ENCODE measurements at regions not wholly inside any gene's neighbourhood (a gene's known extent, or its start where the extent isn't known, plus 50 kb on each side); places are given as distances from the start of the nearest gene placed in this dataset.
A peak's percentile ranks its signal among the peaks of the same experiment; 100 is the strongest.
"Not testable (repeated sequence)": the region's sequence is repeated elsewhere in the genome, so short reads cannot be mapped to it uniquely, and the experiment has no call there.

DNA sequence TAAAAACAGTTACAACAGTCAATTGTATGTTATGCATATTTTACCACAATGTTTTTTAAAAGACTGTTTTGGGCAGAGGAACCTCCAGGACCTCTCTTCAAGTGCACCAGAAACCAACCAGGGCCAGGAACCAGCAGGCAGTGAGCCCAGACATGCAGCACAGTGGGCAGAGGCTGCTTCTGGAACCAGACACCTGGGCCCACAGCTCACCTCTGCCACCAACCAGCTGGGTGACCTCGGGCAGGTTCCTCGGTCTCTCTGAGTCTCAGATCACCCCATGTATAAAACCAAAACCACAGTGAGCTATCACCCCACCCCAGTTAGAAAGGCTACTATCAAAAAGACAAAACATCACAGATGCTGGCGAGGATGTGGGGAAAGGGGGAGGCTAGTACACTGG is 161.0 kb downstream of the C16orf95 start:
- H3K9ac ChIP-seq (ENCODE audit: insufficient read length, low read depth): no peak overlapping the region
- DNase-seq (ENCODE audit: low read depth, low spot score): no peak
- no peaks in the 10 kb centered on the region for H3K27me3 ChIP-seq (ENCODE audit: insufficient read depth, insufficient read length)
- H3K4me3 ChIP-seq (ENCODE audit: insufficient read length, low read depth): no peak overlapping the region
- no peaks in the 10 kb centered on the region for H3K36me3 ChIP-seq (ENCODE audit: insufficient read depth, insufficient read length, low read length)
- no peaks in the 10 kb centered on the region for H3K9me3 ChIP-seq (ENCODE audit: insufficient read depth, low read length)
- TF ChIP-seq ZNF274 (IDR thresholded peaks at IDR 0.05; ENCODE audit: low read depth, low read length) (no peak), SUZ12 (IDR thresholded peaks at IDR 0.05; ENCODE audit: extremely low read depth, insufficient read depth, insufficient read length) (no peak), YY1 (IDR thresholded peaks at IDR 0.05; ENCODE audit: insufficient read depth, insufficient read length) (no peak)
- H3K4me1 ChIP-seq (ENCODE audit: insufficient read depth, insufficient read length): no peaks in the 10 kb centered on the region

DNA sequence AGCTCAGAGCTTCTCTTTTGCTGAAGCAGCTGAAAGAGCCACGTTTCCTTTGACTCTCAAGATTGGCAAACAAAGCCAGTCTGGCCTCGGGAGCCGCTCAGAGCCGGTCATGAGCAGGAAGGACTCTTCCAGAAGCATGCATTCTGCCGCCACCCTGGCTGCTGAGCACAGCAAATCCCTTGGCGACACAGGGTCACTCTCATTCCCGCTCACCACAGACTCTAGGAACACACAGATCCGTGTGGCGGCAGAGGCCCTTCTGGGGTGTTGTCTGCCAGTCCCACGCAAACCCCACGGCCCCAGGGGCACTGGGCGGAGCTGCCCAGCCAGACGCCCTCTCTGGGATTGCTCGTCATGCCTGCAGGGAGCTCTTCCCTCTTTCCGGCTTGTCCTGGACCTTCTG is 157.0 kb downstream of the C16orf95 start:
- Histone ChIP-seq H3K4me3 (ENCODE audit: insufficient read length, low read depth) (no peak overlapping the region), H3K4me1 (ENCODE audit: insufficient read depth, insufficient read length) (no peaks in the 10 kb centered on the region), H3K9me3 (ENCODE audit: insufficient read depth, low read length) (no peaks in the 10 kb centered on the region), H3K36me3 (ENCODE audit: insufficient read depth, insufficient read length, low read length) (no peaks in the 10 kb centered on the region), H3K9ac (ENCODE audit: insufficient read length, low read depth) (peak overlapping the region; percentile 34), H3K27me3 (ENCODE audit: insufficient read depth, insufficient read length) (no peaks in the 10 kb centered on the region)
- TF ChIP-seq ZNF274 (IDR thresholded peaks at IDR 0.05; ENCODE audit: low read depth, low read length): no peak
- no peak for TF ChIP-seq YY1 (IDR thresholded peaks at IDR 0.05; ENCODE audit: insufficient read depth, insufficient read length)
- TF ChIP-seq SUZ12 (IDR thresholded peaks at IDR 0.05; ENCODE audit: extremely low read depth, insufficient read depth, insufficient read length): no peak
- DNase-seq (ENCODE audit: low read depth, low spot score): no peak

DNA sequence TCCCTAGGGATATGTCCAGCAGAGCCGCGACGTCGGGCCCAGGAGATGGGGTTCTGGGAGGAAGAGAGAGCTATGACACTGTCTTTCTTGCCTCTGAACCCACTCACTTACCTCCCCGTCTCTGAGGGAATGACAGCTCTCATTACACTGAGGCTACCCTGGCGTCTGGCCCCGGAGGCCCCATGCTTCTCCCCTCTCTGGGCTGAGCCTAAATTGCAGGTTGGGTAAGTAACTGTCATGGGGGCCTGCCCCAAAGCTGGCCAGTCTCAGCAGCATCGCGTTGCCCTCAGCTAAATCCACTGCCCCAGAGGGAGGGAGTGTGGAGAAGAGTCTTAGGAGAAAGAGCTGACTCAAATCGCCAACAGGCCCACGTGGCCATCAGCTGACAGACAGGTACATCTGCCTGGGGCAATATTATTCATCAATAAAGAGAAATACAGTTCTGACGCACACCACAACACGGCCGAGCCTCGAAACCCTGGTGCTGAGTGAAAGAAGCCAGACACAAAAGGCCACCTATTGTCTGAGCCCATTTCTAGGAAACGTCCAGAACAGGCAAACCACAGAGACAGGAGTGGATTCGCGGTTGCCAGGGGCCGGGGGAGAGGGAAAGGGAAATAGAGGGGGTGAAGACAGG is 156.4 kb downstream of the C16orf95 start:
- no peak overlapping the region for H3K4me3 ChIP-seq (ENCODE audit: insufficient read length, low read depth)
- TF ChIP-seq ZNF274 (IDR thresholded peaks at IDR 0.05; ENCODE audit: low read depth, low read length) (no peak), YY1 (IDR thresholded peaks at IDR 0.05; ENCODE audit: insufficient read depth, insufficient read length) (no peak), SUZ12 (IDR thresholded peaks at IDR 0.05; ENCODE audit: extremely low read depth, insufficient read depth, insufficient read length) (no peak)
- H3K9me3 ChIP-seq (ENCODE audit: insufficient read depth, low read length): no peaks in the 10 kb centered on the region
- H3K9ac ChIP-seq (ENCODE audit: insufficient read length, low read depth): no peak overlapping the region
- no peaks in the 10 kb centered on the region for H3K27me3 ChIP-seq (ENCODE audit: insufficient read depth, insufficient read length)
- H3K4me1 ChIP-seq (ENCODE audit: insufficient read depth, insufficient read length): no peaks in the 10 kb centered on the region
- no peaks in the 10 kb centered on the region for H3K36me3 ChIP-seq (ENCODE audit: insufficient read depth, insufficient read length, low read length)
- no peak for DNase-seq (ENCODE audit: low read depth, low spot score)

DNA sequence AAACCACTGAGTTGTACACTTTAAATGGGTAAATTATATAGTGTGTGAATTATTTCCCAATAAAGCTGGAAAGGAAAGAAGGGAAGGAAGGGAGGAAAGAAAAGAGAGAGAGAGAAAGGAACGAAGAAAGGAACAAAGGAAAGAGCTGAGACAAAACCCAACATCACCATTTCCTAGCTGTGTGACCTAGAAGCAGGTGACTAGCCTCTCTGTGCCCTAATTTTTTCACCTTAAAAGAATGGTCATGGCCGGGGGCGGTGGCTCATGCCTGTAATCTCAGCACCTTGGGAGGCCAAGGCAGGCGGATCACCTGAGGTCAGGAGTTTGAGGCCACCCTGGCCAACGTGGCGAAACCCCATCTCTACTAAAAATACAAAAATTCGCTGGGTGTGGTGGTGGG is 155.8 kb downstream of the C16orf95 start:
- not testable (repeated sequence) for H3K36me3 ChIP-seq (ENCODE audit: insufficient read depth, insufficient read length, low read length); H3K9me3 ChIP-seq (ENCODE audit: insufficient read depth, low read length); H3K9ac ChIP-seq (ENCODE audit: insufficient read length, low read depth); H3K4me3 ChIP-seq (ENCODE audit: insufficient read length, low read depth); H3K27me3 ChIP-seq (ENCODE audit: insufficient read depth, insufficient read length); DNase-seq (ENCODE audit: low read depth, low spot score); H3K4me1 ChIP-seq (ENCODE audit: insufficient read depth, insufficient read length)

DNA sequence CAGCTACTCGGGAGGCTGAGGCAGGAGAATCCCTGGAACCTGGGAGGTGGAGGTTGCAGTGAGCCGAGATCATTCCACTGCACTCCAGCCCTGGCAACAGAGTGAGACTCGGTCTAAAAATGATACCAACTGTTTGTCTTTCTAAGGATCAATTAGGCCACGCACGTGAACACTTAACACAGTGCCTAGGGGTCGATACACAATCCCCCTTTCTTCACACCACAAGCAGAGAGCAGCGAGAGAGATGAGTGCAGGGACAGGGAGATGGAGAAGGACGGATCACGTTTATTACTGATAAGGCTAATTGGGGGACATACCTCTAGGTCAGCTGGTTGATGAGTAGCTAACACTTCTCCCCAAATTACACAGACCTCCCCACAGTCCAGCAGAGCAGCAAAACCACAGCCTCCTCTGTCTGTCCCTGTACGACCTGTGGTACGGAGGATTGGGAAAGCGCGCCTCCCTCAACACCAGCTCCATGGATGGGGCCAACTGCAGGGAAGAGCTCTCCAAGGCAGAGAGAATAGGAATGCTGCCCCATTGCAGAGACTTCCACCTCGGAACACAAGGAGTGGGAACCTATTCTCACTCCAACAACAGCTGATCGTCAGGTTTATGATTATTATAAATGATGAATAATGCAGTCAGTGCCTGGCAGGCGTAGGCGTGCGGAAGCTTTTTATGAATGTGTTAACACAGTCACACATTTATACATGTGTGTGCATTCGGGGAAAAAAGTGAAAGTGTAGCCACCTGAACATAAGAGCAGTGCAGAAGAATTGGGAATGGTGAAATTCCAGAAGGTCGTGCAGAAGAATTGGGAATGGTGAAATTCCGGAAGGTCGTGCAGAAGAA is 155.1 kb downstream of the C16orf95 start:
- no peak overlapping the region for H3K4me3 ChIP-seq (ENCODE audit: insufficient read length, low read depth)
- H3K9ac ChIP-seq (ENCODE audit: insufficient read length, low read depth): no peak overlapping the region
- no peak for DNase-seq (ENCODE audit: low read depth, low spot score)
- H3K4me1 ChIP-seq (ENCODE audit: insufficient read depth, insufficient read length): no peaks in the 10 kb centered on the region
- TF ChIP-seq ZNF274 (IDR thresholded peaks at IDR 0.05; ENCODE audit: low read depth, low read length) (no peak), YY1 (IDR thresholded peaks at IDR 0.05; ENCODE audit: insufficient read depth, insufficient read length) (no peak), SUZ12 (IDR thresholded peaks at IDR 0.05; ENCODE audit: extremely low read depth, insufficient read depth, insufficient read length) (no peak)
- no peaks in the 10 kb centered on the region for H3K27me3 ChIP-seq (ENCODE audit: insufficient read depth, insufficient read length)
- H3K36me3 ChIP-seq (ENCODE audit: insufficient read depth, insufficient read length, low read length): no peaks in the 10 kb centered on the region
- no peaks in the 10 kb centered on the region for H3K9me3 ChIP-seq (ENCODE audit: insufficient read depth, low read length)

DNA sequence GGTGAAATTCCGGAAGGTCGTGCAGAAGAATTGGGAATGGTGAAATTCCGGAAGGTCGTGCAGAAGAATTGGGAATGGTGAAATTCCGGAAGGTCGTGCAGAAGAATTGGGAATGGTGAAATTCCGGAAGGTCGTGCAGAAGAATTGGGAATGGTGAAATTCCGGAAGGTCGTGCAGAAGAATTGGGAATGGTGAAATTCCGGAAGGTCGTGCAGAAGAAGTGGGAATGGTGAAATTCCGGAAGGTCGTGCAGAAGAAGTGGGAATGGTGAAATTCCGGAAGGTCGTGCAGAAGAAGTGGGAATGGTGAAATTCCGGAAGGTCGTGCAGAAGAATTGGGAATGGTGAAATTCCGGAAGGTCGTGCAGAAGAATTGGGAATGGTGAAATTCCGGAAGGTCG is 154.4 kb downstream of the C16orf95 start:
- H3K4me1 ChIP-seq (ENCODE audit: insufficient read depth, insufficient read length); H3K9me3 ChIP-seq (ENCODE audit: insufficient read depth, low read length); DNase-seq (ENCODE audit: low read depth, low spot score); H3K27me3 ChIP-seq (ENCODE audit: insufficient read depth, insufficient read length); H3K9ac ChIP-seq (ENCODE audit: insufficient read length, low read depth); H3K36me3 ChIP-seq (ENCODE audit: insufficient read depth, insufficient read length, low read length); H3K4me3 ChIP-seq (ENCODE audit: insufficient read length, low read depth): not testable (repeated sequence)

DNA sequence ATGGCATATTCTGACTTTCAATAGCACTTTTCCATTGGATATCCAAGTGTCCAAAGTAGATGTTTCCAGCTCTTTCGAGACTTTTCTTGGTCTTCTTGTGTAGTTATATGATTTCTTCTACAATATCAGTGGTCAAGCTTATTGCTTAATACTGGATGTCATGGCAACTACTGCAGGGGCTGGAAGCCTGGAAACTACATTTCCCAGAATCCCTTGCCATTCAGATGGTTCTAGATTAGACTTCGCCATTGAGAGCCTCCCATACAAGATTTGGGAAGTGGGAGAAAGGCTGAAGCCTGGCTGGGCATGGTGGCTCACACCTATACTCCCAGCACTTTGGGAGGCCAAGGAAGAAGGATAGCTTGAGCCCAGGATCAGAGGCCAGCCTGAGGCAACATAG is 153.6 kb downstream of the C16orf95 start:
- Histone ChIP-seq H3K4me3 (ENCODE audit: insufficient read length, low read depth) (no peak overlapping the region), H3K27me3 (ENCODE audit: insufficient read depth, insufficient read length) (no peaks in the 10 kb centered on the region), H3K36me3 (ENCODE audit: insufficient read depth, insufficient read length, low read length) (no peaks in the 10 kb centered on the region), H3K4me1 (ENCODE audit: insufficient read depth, insufficient read length) (no peaks in the 10 kb centered on the region), H3K9ac (ENCODE audit: insufficient read length, low read depth) (no peak overlapping the region), H3K9me3 (ENCODE audit: insufficient read depth, low read length) (no peaks in the 10 kb centered on the region)
- TF ChIP-seq YY1 (IDR thresholded peaks at IDR 0.05; ENCODE audit: insufficient read depth, insufficient read length): no peak
- TF ChIP-seq SUZ12 (IDR thresholded peaks at IDR 0.05; ENCODE audit: extremely low read depth, insufficient read depth, insufficient read length): no peak
- no peak for TF ChIP-seq ZNF274 (IDR thresholded peaks at IDR 0.05; ENCODE audit: low read depth, low read length)
- no peak for DNase-seq (ENCODE audit: low read depth, low spot score)
